GM19023 (cell line): ENCODE measurements at regions not wholly inside any gene's neighbourhood (a gene's known extent, or its start where the extent isn't known, plus 50 kb on each side); places are given as distances from the start of the nearest gene placed in this dataset.
A peak's percentile ranks its signal among the peaks of the same experiment; 100 is the strongest.

Source experiments
- ATAC-seq: cut with Tn5 transposase; IDR thresholded peaks from one replicate; pipeline ENCODE4 v1.9.1; 2021; ENCODE audit warnings: mild to moderate bottlenecking, moderate library complexity; ENCODE audit not compliant: unreplicated experiment

- no peak for ATAC-seq
These were observed 107.9 kb downstream of the LMO4 start for GRCh38 chr1:87436534-87436933.

DNA sequence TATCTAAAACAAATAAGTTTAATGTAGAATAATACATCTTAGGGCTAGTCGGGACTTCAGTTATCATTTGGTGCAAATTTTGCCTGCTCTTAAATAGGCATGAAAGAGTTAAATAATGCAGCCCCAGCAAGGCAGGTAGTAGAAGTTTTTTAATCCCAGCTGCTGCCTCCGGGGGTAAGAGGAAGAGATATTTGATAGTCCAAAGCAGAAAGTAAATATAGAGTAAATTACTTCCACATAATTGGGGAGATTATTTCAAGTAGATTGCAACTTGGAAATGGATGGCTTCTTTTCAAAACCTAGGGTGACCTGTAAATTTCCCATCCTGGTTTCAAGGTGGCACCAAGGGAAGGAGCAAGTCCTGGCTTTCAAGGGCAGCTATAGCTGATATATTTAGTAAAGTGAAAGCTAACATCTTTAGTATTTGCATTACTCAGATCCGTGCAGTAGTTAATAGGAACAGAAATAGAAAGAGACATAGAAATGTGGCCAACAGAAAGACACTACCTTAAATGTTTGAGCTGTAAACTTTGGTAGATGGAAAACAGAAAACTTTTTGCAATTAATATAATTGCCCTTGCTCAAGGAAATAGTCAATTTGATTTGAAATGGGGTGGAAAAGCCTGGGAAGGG is 109.1 kb downstream of the LMO4 start:
- peak; percentile 66 for ATAC-seq

GRCh38 chr1:87439821-87440220 is 111.1 kb downstream of the LMO4 start:
- no peak for ATAC-seq

DNA sequence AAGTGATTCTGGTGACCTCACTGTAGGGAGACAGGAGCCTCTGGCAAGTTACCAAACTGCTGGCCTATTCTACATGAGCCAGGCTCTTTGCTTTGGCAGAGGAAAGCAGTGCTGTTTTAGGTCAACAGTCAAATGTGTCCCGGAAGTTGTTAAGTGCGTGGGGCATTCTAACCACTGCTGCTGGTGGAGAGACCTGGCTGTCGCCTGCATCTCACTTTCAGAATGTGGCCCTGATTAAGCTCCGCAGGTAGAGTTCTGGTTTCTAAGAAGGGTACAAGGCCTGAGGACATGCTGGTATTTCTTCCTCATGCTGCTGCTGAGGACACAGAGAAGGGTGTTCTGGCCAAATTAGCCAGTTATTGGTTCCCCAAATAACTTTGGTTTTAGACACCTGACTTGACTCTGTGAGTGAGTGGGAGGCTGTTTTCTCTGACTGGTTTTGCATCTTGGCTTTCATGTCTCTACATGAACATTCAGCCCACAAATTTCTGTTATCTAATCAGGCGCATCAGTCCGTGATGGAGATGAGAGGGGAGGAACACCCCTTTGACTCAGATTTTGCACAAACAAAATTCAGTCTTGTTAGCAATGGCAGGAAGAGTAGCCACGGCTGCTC is 120.8 kb downstream of the LMO4 start:
- ATAC-seq, result peak; percentile 87

GRCh38 chr1:87450136-87450535 is 121.5 kb downstream of the LMO4 start:
- no peak for ATAC-seq

GRCh38 chr1:87450615-87451209 is 122.0 kb downstream of the LMO4 start:
- no peak for ATAC-seq

GRCh38 chr1:87451229-87451920 is 122.7 kb downstream of the LMO4 start:
- ATAC-seq, result no peak

DNA sequence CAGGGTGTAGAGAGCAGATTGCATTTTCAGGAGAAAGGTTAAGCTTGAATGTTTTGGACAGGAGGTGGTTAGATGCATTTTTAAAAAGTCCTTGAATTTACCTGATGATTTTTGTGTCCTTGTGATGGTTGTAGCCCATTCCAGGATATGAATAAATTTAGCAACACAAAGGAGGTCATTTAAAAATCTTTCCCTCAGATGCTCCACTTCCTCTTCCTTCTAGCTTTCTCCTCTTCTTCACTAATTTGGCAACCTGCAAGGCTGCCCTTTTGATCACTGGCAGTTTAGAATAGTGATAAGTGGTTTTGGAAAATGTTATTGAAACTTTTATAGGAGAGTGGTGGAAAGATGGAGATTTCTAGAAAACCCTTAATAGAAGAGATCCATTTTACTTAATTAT is 124.0 kb downstream of the LMO4 start:
- ATAC-seq, result no peak

GRCh38 chr1:87457408-87457807 is 128.7 kb downstream of the LMO4 start:
- ATAC-seq, result no peak

GRCh38 chr1:87462894-87463293 is 134.2 kb downstream of the LMO4 start:
- ATAC-seq, result no peak

- ATAC-seq, result peak; percentile 70
These were observed 135.4 kb downstream of the LMO4 start for GRCh38 chr1:87464022-87464490.

DNA sequence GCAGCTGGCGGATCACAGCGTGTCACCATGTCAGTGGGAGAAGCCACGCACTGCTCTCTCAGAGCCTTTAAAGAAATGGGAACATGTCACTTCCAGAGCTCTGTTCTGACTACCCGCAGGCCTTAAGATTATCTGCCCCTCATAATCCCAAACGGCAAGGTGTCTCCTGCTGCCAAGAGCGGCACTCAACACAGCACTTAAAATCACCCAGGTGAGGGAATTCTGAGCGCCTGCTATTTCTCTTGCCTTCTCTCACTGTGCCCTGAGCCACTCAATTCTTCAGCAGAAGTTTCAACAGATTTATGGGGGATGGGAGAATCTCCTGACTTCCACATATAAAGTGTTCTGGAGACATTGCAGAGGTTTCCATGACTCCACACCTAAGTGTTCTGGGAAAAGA is 137.9 kb downstream of the LMO4 start:
- no peak for ATAC-seq

DNA sequence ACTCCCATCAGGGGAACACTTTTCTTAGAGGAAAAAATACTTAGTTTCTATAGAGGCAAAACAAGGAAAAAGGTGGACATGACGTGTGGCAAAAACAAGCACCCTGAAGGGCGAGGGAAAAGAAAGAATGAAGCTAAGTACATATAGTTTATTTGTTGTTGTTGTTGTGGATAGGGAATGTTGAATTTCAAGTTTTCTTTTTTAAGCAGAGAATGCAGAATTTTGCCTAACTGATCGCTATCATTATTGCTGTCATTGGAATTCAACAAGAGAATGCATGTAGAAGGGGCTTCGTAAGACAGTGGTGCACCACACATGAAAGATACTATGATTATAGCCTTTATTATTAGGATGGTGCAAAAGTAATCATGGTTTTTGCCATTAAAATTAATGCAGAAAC is 144.0 kb downstream of the LMO4 start:
- ATAC-seq, result no peak

- no peak for ATAC-seq
These were observed 144.6 kb downstream of the LMO4 start for GRCh38 chr1:87473203-87473661.

DNA sequence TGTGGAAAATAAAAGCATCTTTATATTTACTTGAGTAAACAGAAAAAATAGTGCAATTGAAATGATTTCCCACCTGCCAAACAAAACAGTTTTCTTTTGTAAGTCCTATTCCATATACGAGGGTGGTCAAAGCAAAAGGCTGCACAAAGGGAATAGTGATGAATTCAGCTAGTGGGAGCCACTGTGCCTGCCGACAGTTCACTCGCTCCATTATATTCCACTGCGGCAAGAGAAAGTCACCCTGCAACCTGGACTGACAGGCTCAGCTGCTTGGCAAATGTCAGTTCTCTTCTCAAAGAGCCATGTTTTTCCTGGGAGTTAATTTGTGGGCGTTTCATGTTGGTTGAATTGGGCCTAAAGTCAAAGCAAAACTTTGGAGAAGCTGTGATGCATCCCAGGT is 145.4 kb downstream of the LMO4 start:
- no peak for ATAC-seq

DNA sequence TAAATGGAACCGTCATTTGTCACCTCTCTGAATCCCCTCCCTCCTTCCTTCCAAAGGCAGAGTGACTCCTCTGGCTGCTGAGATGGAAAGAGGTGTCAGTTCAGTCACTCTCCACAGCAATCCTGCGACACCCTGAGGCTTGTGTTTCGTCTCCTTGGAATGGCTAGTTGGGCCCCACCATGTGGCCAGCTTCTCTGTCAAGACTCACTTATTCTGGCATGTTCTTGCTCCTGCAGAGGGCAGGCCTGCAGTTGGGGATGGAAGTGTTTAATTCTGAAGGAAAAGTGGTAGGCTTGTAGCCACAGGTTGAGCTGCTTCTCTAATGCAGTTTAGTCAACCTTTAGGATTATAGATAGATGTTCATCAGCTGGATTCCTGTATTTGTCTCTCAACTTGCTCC is 149.6 kb downstream of the LMO4 start:
- ATAC-seq, result no peak

GRCh38 chr1:87495147-87495546 is 166.5 kb downstream of the LMO4 start:
- ATAC-seq, result no peak

DNA sequence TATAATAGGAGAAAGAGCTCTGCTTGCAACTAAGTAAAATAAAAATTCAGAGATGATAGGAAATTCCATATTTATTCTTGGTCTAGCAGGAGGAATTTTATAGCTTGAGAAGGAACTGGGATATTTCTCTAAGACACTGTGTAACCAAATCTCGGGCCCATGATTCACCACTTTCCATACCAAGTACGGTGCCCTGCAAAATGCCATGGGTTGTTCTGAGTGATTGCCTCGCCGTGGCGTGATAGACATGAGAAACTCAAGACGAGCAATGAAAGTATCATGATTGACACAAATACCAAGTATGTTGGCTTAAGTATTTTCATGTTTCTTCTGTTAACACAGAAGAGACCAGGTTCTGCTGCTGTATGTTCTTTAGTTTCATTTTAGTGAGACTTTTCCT is 167.2 kb downstream of the LMO4 start:
- no peak for ATAC-seq

- no peak for ATAC-seq
These were observed 168.9 kb downstream of the LMO4 start for GRCh38 chr1:87497380-87498203.

- no peak for ATAC-seq
These were observed 173.1 kb downstream of the LMO4 start for GRCh38 chr1:87501738-87502137.
